ENCODE measurements at regions not wholly inside any gene's neighbourhood (a gene's known extent, or its start where the extent isn't known, plus 50 kb on each side); places are given as distances from the start of the nearest gene placed in this dataset.

GRCh38 chr15:70494852-70495571 lies 268.3 kb downstream of the UACA start:
- Histone ChIP-seq H3K36me3 (ENCODE audit: insufficient read depth, low read length, poor library complexity, severe bottlenecking) (no peaks in the 10 kb centered on the region), H3K27ac (ENCODE audit: low read depth, low read length, poor library complexity, severe bottlenecking) (peak overlapping the region; percentile 61), H3K9me3 (ENCODE audit: low read depth, low read length, poor library complexity, severe bottlenecking) (no peaks in the 10 kb centered on the region), H3K27me3 (replicated peaks; ENCODE audit: insufficient read depth, low read depth, low read length, poor library complexity) (no peaks in the 10 kb centered on the region), H3K4me3 (ENCODE audit: low read depth, low read length, poor library complexity, severe bottlenecking) (no peak overlapping the region), H3K4me1 (ENCODE audit: insufficient read depth, low read length, poor library complexity, severe bottlenecking) (peaks cover 23% of the 10 kb centered on the region)
- peak; percentile 60 for DNase-seq (ENCODE audit: low spot score)
- intact Hi-C loops (cut with micrococcal nuclease; ENCODE audit: unreplicated experiment) = no loop called here
- ChIA-PET POLR2A (ENCODE audit: low non-redundant PET) (no interaction called here), CTCF (no interaction called here)
- TF ChIP-seq, protein P1, sequence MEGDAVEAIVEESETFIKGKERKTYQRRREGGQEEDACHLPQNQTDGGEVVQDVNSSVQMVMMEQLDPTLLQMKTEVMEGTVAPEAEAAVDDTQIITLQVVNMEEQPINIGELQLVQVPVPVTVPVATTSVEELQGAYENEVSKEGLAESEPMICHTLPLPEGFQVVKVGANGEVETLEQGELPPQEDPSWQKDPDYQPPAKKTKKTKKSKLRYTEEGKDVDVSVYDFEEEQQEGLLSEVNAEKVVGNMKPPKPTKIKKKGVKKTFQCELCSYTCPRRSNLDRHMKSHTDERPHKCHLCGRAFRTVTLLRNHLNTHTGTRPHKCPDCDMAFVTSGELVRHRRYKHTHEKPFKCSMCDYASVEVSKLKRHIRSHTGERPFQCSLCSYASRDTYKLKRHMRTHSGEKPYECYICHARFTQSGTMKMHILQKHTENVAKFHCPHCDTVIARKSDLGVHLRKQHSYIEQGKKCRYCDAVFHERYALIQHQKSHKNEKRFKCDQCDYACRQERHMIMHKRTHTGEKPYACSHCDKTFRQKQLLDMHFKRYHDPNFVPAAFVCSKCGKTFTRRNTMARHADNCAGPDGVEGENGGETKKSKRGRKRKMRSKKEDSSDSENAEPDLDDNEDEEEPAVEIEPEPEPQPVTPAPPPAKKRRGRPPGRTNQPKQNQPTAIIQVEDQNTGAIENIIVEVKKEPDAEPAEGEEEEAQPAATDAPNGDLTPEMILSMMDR (conservative IDR thresholded peaks at IDR 0.05; ENCODE audit: low read depth, low read length) = no peak
- no peak for TF ChIP-seq EZH2 (IDR thresholded peaks at IDR 0.05; ENCODE audit: borderline replicate concordance, low read depth, low read length, poor library complexity, severe bottlenecking)
- BruUV-seq (replicated peaks) = no TSS peak

GRCh38 chr15:70494517-70494851 lies 268.9 kb downstream of the UACA start:
- intact Hi-C loops (cut with micrococcal nuclease; ENCODE audit: unreplicated experiment) = no loop called here
- H3K36me3 ChIP-seq (ENCODE audit: insufficient read depth, low read length, poor library complexity, severe bottlenecking) = no peaks in the 10 kb centered on the region
- POLR2A ChIA-PET (ENCODE audit: low non-redundant PET) = no interaction called here
- no peaks in the 10 kb centered on the region for H3K27me3 ChIP-seq (replicated peaks; ENCODE audit: insufficient read depth, low read depth, low read length, poor library complexity)
- DNase-seq (ENCODE audit: low spot score) = no peak
- peaks cover 23% of the 10 kb centered on the region for H3K4me1 ChIP-seq (ENCODE audit: insufficient read depth, low read length, poor library complexity, severe bottlenecking)
- H3K27ac ChIP-seq (ENCODE audit: low read depth, low read length, poor library complexity, severe bottlenecking) = peak overlapping the region; percentile 61
- CTCF ChIA-PET = no interaction called here
- no peaks in the 10 kb centered on the region for H3K9me3 ChIP-seq (ENCODE audit: low read depth, low read length, poor library complexity, severe bottlenecking)
- TF ChIP-seq, protein P1 (conservative IDR thresholded peaks at IDR 0.05; ENCODE audit: low read depth, low read length) = no peak
- no peak for TF ChIP-seq EZH2 (IDR thresholded peaks at IDR 0.05; ENCODE audit: borderline replicate concordance, low read depth, low read length, poor library complexity, severe bottlenecking)
- no TSS peak for BruUV-seq (replicated peaks)
- H3K4me3 ChIP-seq (ENCODE audit: low read depth, low read length, poor library complexity, severe bottlenecking) = no peak overlapping the region

GRCh38 chr15:70493787-70494516 lies 269.4 kb downstream of the UACA start:
- ChIA-PET CTCF (no interaction called here), POLR2A (ENCODE audit: low non-redundant PET) (no interaction called here)
- BruUV-seq (replicated peaks) = no TSS peak
- no peaks in the 10 kb centered on the region for H3K27me3 ChIP-seq (replicated peaks; ENCODE audit: insufficient read depth, low read depth, low read length, poor library complexity)
- H3K9me3 ChIP-seq (ENCODE audit: low read depth, low read length, poor library complexity, severe bottlenecking) = no peaks in the 10 kb centered on the region
- intact Hi-C loops (cut with micrococcal nuclease; ENCODE audit: unreplicated experiment) = no loop called here
- peak; percentile 67 for DNase-seq (ENCODE audit: low spot score)
- peak overlapping the region; percentile 61 for H3K27ac ChIP-seq (ENCODE audit: low read depth, low read length, poor library complexity, severe bottlenecking)
- no peak overlapping the region for H3K4me3 ChIP-seq (ENCODE audit: low read depth, low read length, poor library complexity, severe bottlenecking)
- no peaks in the 10 kb centered on the region for H3K36me3 ChIP-seq (ENCODE audit: insufficient read depth, low read length, poor library complexity, severe bottlenecking)
- peaks cover 23% of the 10 kb centered on the region for H3K4me1 ChIP-seq (ENCODE audit: insufficient read depth, low read length, poor library complexity, severe bottlenecking)
- TF ChIP-seq EZH2 (IDR thresholded peaks at IDR 0.05; ENCODE audit: borderline replicate concordance, low read depth, low read length, poor library complexity, severe bottlenecking) = no peak
- TF ChIP-seq, protein P1 (conservative IDR thresholded peaks at IDR 0.05; ENCODE audit: low read depth, low read length) = no peak

Measured in A673 (cell line).